GM12873 (cell line): ENCODE measurements at regions not wholly inside any gene's neighbourhood (a gene's known extent, or its start where the extent isn't known, plus 50 kb on each side); places are given as distances from the start of the nearest gene placed in this dataset.

ENCODE experiments used
- TF ChIP-seq, protein P1 (sequence below): IDR thresholded peaks from 2 replicates; pipeline ENCODE4 v1.5.1; 2012; ENCODE audit warnings: low read depth, mild to moderate bottlenecking, moderate library complexity, low read length, control low read depth; ENCODE audit not compliant: insufficient read depth; ENCODE audit errors: missing control alignments

- TF ChIP-seq, protein P1, sequence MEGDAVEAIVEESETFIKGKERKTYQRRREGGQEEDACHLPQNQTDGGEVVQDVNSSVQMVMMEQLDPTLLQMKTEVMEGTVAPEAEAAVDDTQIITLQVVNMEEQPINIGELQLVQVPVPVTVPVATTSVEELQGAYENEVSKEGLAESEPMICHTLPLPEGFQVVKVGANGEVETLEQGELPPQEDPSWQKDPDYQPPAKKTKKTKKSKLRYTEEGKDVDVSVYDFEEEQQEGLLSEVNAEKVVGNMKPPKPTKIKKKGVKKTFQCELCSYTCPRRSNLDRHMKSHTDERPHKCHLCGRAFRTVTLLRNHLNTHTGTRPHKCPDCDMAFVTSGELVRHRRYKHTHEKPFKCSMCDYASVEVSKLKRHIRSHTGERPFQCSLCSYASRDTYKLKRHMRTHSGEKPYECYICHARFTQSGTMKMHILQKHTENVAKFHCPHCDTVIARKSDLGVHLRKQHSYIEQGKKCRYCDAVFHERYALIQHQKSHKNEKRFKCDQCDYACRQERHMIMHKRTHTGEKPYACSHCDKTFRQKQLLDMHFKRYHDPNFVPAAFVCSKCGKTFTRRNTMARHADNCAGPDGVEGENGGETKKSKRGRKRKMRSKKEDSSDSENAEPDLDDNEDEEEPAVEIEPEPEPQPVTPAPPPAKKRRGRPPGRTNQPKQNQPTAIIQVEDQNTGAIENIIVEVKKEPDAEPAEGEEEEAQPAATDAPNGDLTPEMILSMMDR: no peak
Observed at GRCh38 chr14:96690713-96691383, 106.3 kb upstream of the VRK1 start.

GRCh38 chr14:96693252-96693820, 103.8 kb upstream of the VRK1 start:
- TF ChIP-seq, protein P1: no peak

DNA sequence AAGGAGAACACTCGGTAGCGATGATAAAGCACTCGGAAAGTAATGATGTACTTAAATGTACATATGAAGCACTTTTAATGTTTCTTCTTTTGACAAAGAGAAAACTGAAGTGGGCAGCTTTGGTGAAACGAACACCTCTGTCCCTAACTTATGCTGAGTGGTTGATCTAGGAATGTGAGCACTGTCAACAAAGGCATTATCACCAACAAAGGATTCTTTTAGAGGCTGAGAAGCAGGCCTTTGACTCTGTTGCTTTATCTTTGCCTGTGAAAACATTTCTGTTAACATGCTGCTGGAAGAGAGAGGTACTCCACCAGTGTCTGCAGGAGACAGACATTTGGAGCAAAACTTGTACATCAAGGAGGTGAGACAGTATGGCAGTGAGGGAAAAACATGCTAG, 103.2 kb upstream of the VRK1 start:
- TF ChIP-seq, protein P1: no peak

DNA sequence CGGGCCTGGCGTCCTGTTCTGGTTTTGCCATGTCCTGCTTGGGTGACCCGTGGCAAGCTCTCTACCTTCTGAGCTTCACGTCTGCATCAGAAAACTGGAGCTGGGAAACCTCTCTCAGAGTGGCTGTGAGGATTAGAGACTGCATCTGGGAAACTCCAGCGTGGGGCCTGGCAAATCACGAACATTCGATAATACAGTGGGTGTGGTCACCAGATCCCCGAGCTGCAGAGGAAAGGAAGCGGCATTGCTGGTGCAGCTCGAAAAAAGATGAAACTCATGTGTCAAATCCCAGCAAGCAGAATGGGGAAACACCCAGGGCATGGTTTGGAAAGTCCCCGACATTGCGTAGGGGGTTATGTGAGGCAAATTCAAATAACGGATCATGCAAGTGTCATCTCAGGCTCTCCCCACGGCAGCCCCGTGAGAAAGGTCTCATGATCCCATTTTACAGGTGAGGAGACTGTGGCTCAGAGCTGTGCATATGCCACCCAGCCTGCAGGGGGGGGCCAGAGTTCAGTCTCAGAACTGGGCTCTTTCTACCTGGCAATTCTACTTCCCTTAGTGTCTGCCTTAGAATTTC, 98.1 kb upstream of the VRK1 start:
- TF ChIP-seq, protein P1: peak; percentile 66

DNA sequence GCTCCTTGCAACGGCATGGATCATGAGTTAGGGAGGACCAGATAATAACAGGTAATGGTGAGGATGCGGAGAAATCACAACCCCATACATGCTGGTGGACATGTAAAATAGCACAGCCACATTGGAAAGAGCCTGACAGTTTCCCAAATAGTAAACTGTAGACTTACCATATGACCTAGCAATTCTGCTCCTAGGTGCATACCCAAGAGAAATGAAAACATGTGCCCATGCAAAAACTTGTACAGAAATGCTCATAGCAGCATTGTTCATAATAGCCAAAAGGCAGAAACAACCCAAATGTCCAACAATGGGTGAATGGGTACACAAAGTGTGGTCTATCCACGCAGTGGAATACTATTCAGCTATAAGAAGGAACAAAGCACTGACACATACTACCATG, 97.5 kb upstream of the VRK1 start:
- TF ChIP-seq, protein P1: no peak

- TF ChIP-seq, protein P1: no peak
Observed at GRCh38 chr14:96702831-96703230, 94.4 kb upstream of the VRK1 start.

GRCh38 chr14:96705422-96706092, 91.6 kb upstream of the VRK1 start:
- TF ChIP-seq, protein P1: no peak
